Chondrocyte (in vitro differentiated cells): ENCODE measurements at regions not wholly inside any gene's neighbourhood (a gene's known extent, or its start where the extent isn't known, plus 50 kb on each side); places are given as distances from the start of the nearest gene placed in this dataset.

ENCODE experiments used
- DNase-seq: peaks from one replicate; pipeline ENCODE4 v3.0.0; 2021; ENCODE audit warnings: mixed read lengths, low spot score
- H3K27ac Mint-ChIP-seq: one replicate; pipeline ENCODE4 v1.8.0; 2021; ENCODE audit warnings: mild to moderate bottlenecking, moderate library complexity, mixed read lengths; ENCODE audit not compliant: unreplicated experiment
- H3K27me3 Mint-ChIP-seq: 2 replicates; pipeline ENCODE4 v1.8.0; 2021; ENCODE audit warnings: low read depth, mixed read lengths
- H3K36me3 Mint-ChIP-seq: 2 replicates; pipeline ENCODE4 v1.8.0; 2021; ENCODE audit warnings: low read depth, mixed read lengths
- H3K4me1 Mint-ChIP-seq: 2 replicates; pipeline ENCODE4 v1.8.0; 2021; ENCODE audit warnings: low read depth, mild to moderate bottlenecking, mixed read lengths
- H3K4me3 Mint-ChIP-seq: one replicate; pipeline ENCODE4 v1.8.0; 2021; ENCODE audit warnings: mild to moderate bottlenecking, moderate library complexity, mixed read lengths; ENCODE audit not compliant: unreplicated experiment
- H3K9me3 Mint-ChIP-seq: 2 replicates; pipeline ENCODE4 v1.8.0; 2021; ENCODE audit warnings: low read depth, mixed read lengths
- CTCF ChIP-seq: fragments of 200-600 bp; sonication (generic); IDR thresholded peaks from 2 replicates; pipeline ENCODE4 v1.5.0; 2021; ENCODE audit warnings: antibody characterized with exemption, mild to moderate bottlenecking, moderate library complexity

GRCh38 chr10:43818687-43819086, 170.0 kb upstream of the ZNF32 start:
- Mint-ChIP-seq H3K4me1 (peaks cover 64% of the 10 kb centered on the region), H3K27me3 (no peaks in the 10 kb centered on the region), H3K27ac (no peak overlapping the region), H3K9me3 (no peaks in the 10 kb centered on the region), H3K36me3 (no peaks in the 10 kb centered on the region), H3K4me3 (no peak overlapping the region)
- no peak for DNase-seq
- TF ChIP-seq CTCF = no peak

- Mint-ChIP-seq H3K4me3 (no peak overlapping the region), H3K9me3 (no peaks in the 10 kb centered on the region), H3K27me3 (no peaks in the 10 kb centered on the region), H3K4me1 (peaks cover 51% of the 10 kb centered on the region), H3K36me3 (no peaks in the 10 kb centered on the region), H3K27ac (no peak overlapping the region)
- DNase-seq = no peak
- no peak for TF ChIP-seq CTCF
Measured at GRCh38 chr10:43817368-43817767, 168.7 kb upstream of the ZNF32 start.

GRCh38 chr10:43816351-43817321, 168.0 kb upstream of the ZNF32 start:
- no peak for TF ChIP-seq CTCF
- peak overlapping the region; percentile 76 for H3K27ac Mint-ChIP-seq
- H3K4me1 Mint-ChIP-seq = peaks cover 46% of the 10 kb centered on the region
- H3K9me3 Mint-ChIP-seq = no peaks in the 10 kb centered on the region
- H3K4me3 Mint-ChIP-seq = no peak overlapping the region
- H3K36me3 Mint-ChIP-seq = no peaks in the 10 kb centered on the region
- no peaks in the 10 kb centered on the region for H3K27me3 Mint-ChIP-seq
- no peak for DNase-seq

GRCh38 chr10:43815181-43815885, 166.7 kb upstream of the ZNF32 start:
- no peaks in the 10 kb centered on the region for H3K36me3 Mint-ChIP-seq
- H3K9me3 Mint-ChIP-seq = no peaks in the 10 kb centered on the region
- H3K27me3 Mint-ChIP-seq = no peaks in the 10 kb centered on the region
- no peak for TF ChIP-seq CTCF
- DNase-seq = no peak
- H3K27ac Mint-ChIP-seq = peak overlapping the region; percentile 38
- peaks cover 51% of the 10 kb centered on the region for H3K4me1 Mint-ChIP-seq
- no peak overlapping the region for H3K4me3 Mint-ChIP-seq

DNA sequence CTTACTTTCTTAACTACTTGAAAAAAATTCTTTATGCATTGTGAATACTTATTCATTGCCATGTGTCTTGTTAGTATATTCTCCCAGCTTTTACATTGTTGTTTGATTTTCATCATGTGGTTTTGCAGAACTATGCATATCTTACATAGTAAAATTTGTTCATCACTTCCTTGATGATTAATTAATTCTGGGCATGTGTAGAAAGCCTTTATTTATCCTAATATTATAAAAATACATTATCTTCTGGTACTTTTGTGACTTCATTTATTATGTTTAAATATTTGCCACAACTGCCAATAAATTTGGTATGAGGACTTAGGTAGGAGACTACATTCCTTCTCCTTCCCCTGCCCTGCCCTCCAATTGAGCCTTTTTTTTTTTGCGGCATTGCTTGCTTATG, 166.0 kb upstream of the ZNF32 start:
- DNase-seq = no peak
- peaks cover 50% of the 10 kb centered on the region for H3K4me1 Mint-ChIP-seq
- no peak for TF ChIP-seq CTCF
- no peak overlapping the region for H3K27ac Mint-ChIP-seq
- no peaks in the 10 kb centered on the region for H3K36me3 Mint-ChIP-seq
- H3K27me3 Mint-ChIP-seq = no peaks in the 10 kb centered on the region
- no peak overlapping the region for H3K4me3 Mint-ChIP-seq
- H3K9me3 Mint-ChIP-seq = no peaks in the 10 kb centered on the region
